ENCODE measurements at regions not wholly inside any gene's neighbourhood (a gene's known extent, or its start where the extent isn't known, plus 50 kb on each side); places are given as distances from the start of the nearest gene placed in this dataset.
"Not testable (repeated sequence)": the region's sequence is repeated elsewhere in the genome, so short reads cannot be mapped to it uniquely, and the experiment has no call there.

- DNase-seq (ENCODE audit: extremely low read depth in 1 of 2, low read depth in 1 of 2): no peak
Observed at GRCh38 chr20:19868441-19868840, 110.4 kb downstream of the RIN2 start.

DNA sequence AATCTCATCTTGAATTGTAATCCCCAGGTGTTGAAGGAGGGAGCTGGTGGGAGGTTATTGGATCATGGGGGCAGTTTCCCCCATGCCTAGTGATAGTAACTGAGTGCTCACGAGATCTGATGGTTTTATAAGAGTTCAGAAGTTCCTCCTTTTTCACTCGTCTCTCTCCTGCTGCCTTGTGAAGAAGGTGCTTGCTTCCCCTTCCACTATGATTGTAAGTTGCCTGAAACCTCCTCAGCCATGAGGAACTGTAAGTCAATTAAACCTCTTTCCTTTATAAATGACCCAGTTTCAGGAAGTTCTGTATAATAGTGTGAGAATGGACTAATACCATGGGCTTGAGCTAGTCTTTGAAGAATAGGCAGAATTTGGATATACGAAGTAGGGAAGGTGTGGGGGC lies 113.9 kb downstream of the RIN2 start:
- no peak for DNase-seq (ENCODE audit: extremely low read depth in 1 of 2, low read depth in 1 of 2)

DNA sequence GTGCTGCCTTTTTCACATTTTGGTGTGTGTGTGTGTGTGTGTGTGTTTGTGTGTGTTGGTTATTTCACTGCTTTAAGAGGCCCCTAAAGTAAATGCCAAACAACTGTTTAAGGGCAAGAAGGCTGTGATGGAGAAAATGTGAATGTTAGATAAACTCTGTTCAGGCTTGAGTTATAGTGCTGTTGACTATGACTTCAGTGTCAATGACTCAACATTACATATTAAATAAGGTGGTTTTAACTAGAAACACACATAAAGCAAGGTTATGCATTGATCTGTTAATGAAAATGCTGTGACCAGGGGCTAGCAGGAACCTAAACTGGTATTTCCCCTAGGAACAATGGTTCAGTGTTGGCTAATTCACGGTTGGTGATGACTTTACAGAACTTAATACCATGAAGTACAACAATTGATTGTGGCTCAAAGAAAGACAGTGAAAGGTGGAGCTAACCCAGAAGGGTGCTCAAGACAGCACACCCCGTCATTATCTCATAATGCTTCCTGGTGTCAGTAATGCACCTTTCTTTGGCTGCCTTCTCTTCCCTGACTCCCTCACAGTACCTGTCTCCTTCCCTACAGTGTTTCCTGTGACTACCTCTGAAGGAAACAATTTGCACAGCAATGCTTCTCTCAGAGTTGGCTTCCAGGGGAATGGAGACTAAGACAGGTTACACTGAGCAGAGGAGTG lies 116.1 kb downstream of the RIN2 start:
- DNase-seq (ENCODE audit: extremely low read depth in 1 of 2, low read depth in 1 of 2): no peak

- no peak for DNase-seq (ENCODE audit: extremely low read depth in 1 of 2, low read depth in 1 of 2)
Observed at GRCh38 chr20:19875376-19876221, 117.5 kb downstream of the RIN2 start.

- no peak for DNase-seq (ENCODE audit: extremely low read depth in 1 of 2, low read depth in 1 of 2)
Observed at GRCh38 chr20:19876828-19877460, 118.9 kb downstream of the RIN2 start.

DNA sequence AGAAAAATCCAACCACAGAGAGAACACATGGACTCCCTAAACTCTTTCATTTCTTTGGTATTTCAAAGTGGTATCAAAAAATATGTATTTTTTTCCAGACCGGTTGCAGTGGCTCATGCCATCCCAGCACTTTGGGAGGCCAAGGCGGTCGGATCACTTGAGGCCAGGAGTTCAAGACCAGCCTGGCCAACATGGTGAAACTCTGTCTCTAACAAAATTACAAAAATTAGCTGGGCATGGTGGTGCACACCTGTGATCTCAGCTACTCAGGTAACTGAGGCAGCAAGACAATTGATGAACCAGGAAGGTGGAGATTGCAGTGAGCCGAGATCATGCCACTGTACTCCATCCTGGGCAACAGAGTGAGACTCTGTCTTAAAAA lies 121.8 kb downstream of the RIN2 start:
- DNase-seq (ENCODE audit: extremely low read depth in 1 of 2, low read depth in 1 of 2): not testable (repeated sequence)

DNA sequence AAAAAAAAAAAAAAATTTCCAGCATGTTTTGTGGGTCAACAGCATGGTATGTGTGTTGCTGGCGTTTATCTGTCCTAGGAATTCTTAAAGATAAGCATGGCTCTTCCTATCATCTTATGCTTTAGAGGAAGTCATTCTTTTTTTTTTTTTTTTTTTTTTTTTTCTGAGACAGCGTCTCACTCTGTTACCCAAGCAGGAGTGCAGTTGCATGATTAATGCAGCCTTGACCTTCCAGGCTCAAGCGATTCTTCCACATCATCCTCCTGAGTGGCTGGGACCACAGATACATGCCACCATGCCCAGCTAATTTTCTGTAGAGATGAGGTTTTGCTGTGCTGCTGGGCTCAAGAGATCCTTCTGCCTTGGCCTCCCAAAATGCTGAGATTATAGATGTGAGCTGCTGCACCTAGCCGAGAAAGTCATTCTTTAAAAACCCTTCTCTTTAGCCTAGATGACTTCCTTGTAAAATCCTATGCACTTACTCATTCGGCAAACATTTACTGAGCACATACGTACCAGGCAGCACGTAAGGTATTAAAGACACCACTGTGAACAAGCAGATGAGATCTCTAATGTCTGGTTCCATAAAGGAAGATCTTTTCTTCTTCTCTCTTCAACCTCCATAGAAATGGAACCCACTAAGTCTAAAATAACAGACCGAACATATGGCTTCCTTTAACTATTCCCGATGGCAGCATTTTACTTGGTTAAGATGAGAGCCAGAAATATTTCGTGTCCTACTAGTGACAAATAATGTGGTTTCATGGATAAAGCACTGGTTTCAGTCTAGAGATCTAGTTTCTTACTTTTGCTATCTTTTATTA lies 122.4 kb downstream of the RIN2 start:
- no peak for DNase-seq (ENCODE audit: extremely low read depth in 1 of 2, low read depth in 1 of 2)

DNA sequence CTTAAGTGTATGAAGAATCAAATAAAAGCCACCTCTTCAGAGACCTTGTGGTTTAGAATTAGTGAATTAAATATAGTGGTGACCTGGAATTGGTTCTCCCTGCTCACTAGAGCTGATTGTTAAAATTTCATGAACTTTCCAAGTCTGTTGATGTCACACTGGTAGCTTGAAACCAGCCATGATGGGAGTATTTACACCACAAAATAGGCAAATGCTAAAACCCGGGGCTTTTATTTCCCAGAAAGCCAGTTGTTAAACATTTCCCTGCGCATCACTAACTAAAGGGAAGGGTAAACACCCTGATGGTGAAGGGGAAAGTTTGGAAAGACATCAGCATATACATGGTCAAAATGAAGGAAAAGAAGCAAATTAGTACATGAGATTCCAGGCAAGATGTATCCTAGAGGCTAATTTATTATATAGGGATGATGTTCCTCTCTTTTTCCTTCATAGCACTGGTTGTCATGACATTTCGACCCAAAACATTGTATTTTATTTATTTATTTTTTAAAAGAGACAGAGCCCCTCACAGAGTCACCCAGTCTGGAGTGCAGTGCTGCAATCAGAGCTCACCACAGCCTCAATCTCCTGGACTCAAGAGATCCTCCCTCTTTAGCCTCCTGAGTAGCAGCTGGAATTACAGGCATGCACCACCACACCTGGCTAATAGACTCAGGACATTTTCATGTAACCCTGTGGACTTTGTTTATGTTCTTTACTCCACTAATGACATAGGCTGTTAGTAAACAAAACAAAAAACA lies 123.2 kb downstream of the RIN2 start:
- no peak for DNase-seq (ENCODE audit: extremely low read depth in 1 of 2, low read depth in 1 of 2)

DNA sequence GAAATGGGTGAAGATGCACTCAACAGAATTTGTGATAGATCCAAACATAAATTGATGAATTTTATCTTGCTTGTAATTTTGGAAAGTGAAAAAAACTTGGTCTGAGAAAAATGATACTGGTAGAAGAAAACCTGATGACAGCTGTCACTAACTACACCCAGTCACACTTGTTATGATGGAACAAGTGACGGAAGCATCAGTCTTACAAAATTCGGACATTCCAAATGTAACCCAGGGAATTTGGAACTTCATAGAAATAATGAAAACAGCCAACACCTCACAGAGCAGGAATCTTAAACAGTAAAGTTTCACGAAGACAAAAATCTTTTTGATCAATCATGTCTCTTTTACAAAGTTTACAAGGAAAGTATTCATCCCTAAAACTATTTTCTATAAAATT lies 123.9 kb downstream of the RIN2 start:
- DNase-seq (ENCODE audit: extremely low read depth in 1 of 2, low read depth in 1 of 2): no peak

DNA sequence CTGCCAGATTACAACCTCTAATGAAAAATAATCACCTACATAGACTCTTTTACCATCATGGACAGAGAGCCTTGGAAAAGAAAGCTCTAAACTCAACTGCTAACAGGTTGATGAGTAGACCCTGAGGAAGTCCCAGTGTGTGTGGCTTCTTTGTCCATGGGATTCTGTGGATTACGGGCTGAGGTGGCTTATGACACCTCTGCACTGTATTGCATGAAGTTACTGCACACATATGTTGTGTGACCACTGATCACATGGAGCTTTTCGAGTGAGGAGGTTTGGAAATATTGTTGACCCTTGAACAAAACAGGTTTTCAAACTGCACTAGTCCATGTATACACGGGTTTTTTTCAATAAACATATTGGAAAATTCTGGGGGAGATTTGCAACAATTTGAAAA lies 124.4 kb downstream of the RIN2 start:
- no peak for DNase-seq (ENCODE audit: extremely low read depth in 1 of 2, low read depth in 1 of 2)

DNA sequence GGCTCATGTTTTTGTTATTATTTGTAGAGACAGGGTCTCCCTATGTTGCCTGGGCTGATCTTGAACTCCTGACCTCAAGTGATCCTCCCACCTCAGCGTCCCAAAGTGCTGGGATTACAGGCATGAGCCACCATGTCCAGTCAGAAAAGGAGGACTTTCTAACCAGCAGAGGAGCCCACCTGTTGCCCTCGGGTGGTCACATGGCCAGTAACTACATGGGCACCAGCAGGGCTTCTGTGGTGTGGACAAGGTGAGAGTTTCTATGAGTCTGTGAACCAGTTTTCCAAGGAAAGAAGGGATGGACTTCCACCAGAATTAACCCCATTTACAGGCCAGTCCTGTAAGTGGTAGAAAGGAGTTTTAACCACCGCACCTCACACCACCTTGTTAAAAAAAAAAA lies 125.4 kb downstream of the RIN2 start:
- no peak for DNase-seq (ENCODE audit: extremely low read depth in 1 of 2, low read depth in 1 of 2)

GRCh38 chr20:19885594-19885938 lies 127.5 kb downstream of the RIN2 start:
- DNase-seq (ENCODE audit: extremely low read depth in 1 of 2, low read depth in 1 of 2): no peak

GRCh38 chr20:19885939-19886660 lies 128.0 kb downstream of the RIN2 start:
- no peak for DNase-seq (ENCODE audit: extremely low read depth in 1 of 2, low read depth in 1 of 2)

DNA sequence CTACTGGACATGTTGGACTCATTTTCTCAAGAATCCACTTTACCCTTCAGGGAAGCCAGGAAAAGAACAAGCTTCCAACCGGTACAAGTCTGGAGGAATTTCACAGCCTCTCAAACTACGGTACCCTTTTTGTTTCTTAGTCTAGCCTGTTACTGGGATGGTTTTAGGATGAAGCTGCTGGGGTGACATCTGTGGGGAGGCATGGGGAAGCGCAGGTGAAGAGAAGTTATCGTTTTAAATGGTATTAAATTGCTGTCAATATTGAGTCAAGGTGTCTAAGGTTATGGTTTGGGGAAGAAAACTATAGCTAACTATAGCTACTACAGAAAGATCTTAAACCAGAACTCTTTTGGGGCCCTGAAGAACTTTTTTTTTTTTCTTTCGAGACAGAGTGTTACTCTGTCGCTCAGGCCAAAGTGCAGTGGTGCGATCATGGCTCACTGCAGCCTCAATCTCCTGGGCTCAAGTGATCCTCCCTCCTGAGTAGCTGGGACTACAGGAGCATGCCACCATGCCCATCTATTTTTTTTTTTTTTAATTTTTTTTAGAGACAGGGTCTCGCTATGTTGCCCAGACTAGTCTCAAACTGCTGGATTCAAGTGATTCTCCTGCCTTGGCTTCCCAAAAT lies 128.7 kb downstream of the RIN2 start:
- DNase-seq (ENCODE audit: extremely low read depth in 1 of 2, low read depth in 1 of 2): no peak

DNA sequence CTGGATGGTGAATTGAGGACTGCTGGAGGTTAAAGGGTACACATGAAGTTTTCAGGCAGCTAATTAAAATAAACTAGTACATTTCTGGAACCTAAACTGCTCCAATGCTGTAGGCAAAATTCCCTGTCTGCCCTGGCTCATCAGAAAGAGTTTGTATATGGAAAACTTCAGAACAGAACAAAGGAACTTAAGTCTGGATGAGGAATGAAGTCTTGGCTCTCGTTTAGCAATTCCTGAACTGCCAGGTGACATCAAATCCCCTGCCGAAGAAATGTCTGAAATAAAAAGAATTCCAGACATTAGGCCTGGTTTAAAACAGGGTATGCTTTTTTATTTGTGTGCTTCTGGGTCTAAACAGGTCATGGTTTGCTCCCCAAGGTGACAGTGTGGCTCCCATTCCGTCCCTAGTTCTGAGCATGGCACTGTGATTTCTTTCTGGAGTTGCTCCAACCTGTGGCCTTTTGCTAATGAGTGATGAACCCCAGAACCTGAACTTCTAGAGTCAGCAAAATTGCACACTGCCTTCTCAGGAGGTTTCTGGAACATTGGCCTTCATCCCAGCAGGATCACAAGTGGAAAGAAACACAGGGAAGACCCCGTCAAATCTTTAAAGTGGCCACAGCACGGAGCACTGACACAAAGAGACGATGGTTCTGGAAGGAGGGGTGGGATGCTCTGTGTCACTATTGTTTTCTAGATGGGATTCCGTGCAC lies 129.4 kb upstream of the NAA20 start:
- DNase-seq (ENCODE audit: extremely low read depth in 1 of 2, low read depth in 1 of 2): no peak

DNA sequence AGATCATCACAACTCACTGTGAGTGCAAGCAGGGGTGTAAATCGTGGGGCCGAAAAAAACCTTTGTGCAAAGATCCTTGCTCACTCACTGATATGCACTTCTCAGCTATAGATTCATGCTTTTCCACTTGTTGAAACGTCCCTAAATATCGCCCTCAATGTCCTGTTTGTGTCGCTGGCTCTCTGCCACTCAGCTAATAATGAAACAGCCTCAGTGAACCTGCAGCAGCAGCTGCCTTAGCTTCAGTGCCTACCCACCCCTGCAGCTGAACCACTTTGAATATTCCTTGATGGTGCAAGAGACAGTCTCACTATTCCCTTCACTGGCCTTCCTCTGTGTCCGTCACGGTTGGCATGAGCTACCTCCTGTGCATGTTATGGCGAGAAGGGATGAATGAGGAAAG lies 128.9 kb upstream of the NAA20 start:
- DNase-seq (ENCODE audit: extremely low read depth in 1 of 2, low read depth in 1 of 2): no peak

- no peak for DNase-seq (ENCODE audit: extremely low read depth in 1 of 2, low read depth in 1 of 2)
Observed at GRCh38 chr20:19889011-19889953, 127.9 kb upstream of the NAA20 start.

Measured in stimulated activated CD8-positive, alpha-beta memory T cell treated with anti-CD3 and anti-CD28 coated beads, Interleukin-7, amount 100 ng/mL, for 48 hours (primary cell).